ENCODE measurements at regions not wholly inside any gene's neighbourhood (a gene's known extent, or its start where the extent isn't known, plus 50 kb on each side); places are given as distances from the start of the nearest gene placed in this dataset.

DNA sequence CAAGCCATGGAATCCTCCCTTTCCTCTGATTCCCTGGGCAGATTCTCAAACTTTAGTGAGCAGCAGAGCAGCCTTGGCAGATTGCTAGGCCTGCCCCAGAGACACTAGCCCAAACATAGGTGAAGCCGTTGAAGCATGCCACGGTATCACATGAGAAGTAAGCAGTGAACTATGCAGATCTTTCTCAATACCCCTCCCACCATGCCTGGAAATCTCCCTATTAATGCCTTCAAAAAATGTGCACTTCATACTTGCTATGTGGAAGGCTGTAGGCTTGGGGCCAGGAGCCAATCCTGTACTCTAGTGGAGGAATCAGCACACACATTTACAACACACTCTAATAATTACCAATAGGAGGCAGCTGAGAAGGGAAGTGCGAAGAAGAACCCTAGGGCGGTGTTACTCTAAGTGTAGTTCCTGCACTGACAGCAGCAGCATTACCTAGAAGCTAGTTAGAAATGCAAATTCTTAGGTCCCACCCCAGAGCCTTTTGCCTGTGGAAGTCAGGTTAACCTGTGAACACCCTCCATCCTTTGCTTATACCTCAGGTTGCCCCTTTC is 305.1 kb upstream of the SPRED2 start:
- Mint-ChIP-seq H3K36me3 (ENCODE audit: insufficient read depth, unreplicated experiment) (no peaks in the 10 kb centered on the region), H3K9me3 (ENCODE audit: unreplicated experiment) (no peaks in the 10 kb centered on the region), H3K27ac (ENCODE audit: low read depth, unreplicated experiment) (no peak overlapping the region), H3K27me3 (ENCODE audit: insufficient read depth, unreplicated experiment) (no peaks in the 10 kb centered on the region), H3K4me3 (ENCODE audit: unreplicated experiment) (no peak overlapping the region), H3K4me1 (ENCODE audit: insufficient read depth, unreplicated experiment) (no peaks in the 10 kb centered on the region)
- TF ChIP-seq, protein P1, sequence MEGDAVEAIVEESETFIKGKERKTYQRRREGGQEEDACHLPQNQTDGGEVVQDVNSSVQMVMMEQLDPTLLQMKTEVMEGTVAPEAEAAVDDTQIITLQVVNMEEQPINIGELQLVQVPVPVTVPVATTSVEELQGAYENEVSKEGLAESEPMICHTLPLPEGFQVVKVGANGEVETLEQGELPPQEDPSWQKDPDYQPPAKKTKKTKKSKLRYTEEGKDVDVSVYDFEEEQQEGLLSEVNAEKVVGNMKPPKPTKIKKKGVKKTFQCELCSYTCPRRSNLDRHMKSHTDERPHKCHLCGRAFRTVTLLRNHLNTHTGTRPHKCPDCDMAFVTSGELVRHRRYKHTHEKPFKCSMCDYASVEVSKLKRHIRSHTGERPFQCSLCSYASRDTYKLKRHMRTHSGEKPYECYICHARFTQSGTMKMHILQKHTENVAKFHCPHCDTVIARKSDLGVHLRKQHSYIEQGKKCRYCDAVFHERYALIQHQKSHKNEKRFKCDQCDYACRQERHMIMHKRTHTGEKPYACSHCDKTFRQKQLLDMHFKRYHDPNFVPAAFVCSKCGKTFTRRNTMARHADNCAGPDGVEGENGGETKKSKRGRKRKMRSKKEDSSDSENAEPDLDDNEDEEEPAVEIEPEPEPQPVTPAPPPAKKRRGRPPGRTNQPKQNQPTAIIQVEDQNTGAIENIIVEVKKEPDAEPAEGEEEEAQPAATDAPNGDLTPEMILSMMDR (IDR thresholded peaks at IDR 0.05; ENCODE audit: unreplicated experiment) = no peak
- intact Hi-C loops (cut with micrococcal nuclease) = no loop called here
- POLR2A ChIA-PET = no interaction called here
- CTCF ChIA-PET = interaction anchor here (0.9 kb wide), 1 partner anchor 16 kb away, joined by 3 read pairs; no protein-coding TSS in a partner anchor
- no TSS peak for BruUV-seq (replicated peaks)
- no peak for DNase-seq (ENCODE audit: unreplicated experiment)

DNA sequence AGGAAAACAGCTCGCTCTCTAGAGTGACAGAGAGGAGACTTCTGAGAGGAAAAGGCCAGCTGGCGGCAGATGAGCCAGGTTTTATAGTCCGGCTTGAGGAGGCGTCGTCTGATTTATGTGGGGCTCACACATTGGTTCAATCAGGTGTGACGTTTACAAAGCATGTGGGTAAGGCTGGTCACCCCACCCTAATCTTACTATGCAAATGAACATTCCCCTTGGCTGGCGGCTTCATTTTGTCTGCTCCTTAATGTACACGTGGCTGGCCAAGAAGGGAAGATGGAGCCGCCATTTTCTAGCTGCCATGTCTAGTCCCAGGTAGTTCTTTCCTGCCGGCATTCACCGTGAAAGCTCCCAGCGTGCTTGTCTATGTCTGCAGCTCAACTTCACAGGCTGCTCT is 299.1 kb upstream of the SPRED2 start:
- TF ChIP-seq, protein P1 (IDR thresholded peaks at IDR 0.05; ENCODE audit: unreplicated experiment) = no peak
- CTCF ChIA-PET = no interaction called here
- BruUV-seq (replicated peaks) = no TSS peak
- Mint-ChIP-seq H3K4me3 (ENCODE audit: unreplicated experiment) (no peak overlapping the region), H3K36me3 (ENCODE audit: insufficient read depth, unreplicated experiment) (no peaks in the 10 kb centered on the region), H3K4me1 (ENCODE audit: insufficient read depth, unreplicated experiment) (peaks cover 7% of the 10 kb centered on the region), H3K9me3 (ENCODE audit: unreplicated experiment) (no peaks in the 10 kb centered on the region), H3K27ac (ENCODE audit: low read depth, unreplicated experiment) (no peak overlapping the region), H3K27me3 (ENCODE audit: insufficient read depth, unreplicated experiment) (no peaks in the 10 kb centered on the region)
- no peak for DNase-seq (ENCODE audit: unreplicated experiment)
- intact Hi-C loops (cut with micrococcal nuclease) = no loop called here
- POLR2A ChIA-PET = no interaction called here

DNA sequence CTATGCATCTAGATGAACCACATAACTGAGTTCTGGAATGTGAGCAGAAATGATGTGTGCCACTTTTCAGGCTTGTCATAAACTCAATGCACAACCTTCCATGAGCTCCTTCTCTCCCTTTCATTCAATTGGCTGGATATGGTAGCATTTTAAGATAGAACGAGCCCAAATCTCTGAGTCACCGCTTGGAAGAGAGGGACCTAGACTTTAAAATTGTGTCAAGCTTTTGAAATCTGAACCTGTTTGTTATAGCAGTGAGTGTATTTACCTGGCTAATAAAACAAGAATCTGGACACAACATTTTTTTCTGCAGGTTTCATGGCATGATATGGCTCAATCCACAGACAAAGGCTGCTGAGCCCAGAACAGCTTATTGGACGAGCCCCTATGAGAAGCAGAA is 297.8 kb upstream of the SPRED2 start:
- Mint-ChIP-seq H3K36me3 (ENCODE audit: insufficient read depth, unreplicated experiment) (no peaks in the 10 kb centered on the region), H3K27me3 (ENCODE audit: insufficient read depth, unreplicated experiment) (no peaks in the 10 kb centered on the region), H3K4me1 (ENCODE audit: insufficient read depth, unreplicated experiment) (peaks cover 7% of the 10 kb centered on the region), H3K9me3 (ENCODE audit: unreplicated experiment) (no peaks in the 10 kb centered on the region), H3K4me3 (ENCODE audit: unreplicated experiment) (no peak overlapping the region), H3K27ac (ENCODE audit: low read depth, unreplicated experiment) (no peak overlapping the region)
- CTCF ChIA-PET = interaction anchor here (1.0 kb wide), 1 partner anchor 9 kb away, joined by 3 read pairs; no protein-coding TSS in a partner anchor
- POLR2A ChIA-PET = interaction anchor here (0.6 to 0.8 kb wide), 3 partner anchors 25 to 281 kb away, joined by 3 read pairs; no protein-coding TSS in a partner anchor
- TF ChIP-seq, protein P1 (IDR thresholded peaks at IDR 0.05; ENCODE audit: unreplicated experiment) = no peak
- no TSS peak for BruUV-seq (replicated peaks)
- peak; percentile 1 for DNase-seq (ENCODE audit: unreplicated experiment)
- intact Hi-C loops (cut with micrococcal nuclease) = no loop called here

DNA sequence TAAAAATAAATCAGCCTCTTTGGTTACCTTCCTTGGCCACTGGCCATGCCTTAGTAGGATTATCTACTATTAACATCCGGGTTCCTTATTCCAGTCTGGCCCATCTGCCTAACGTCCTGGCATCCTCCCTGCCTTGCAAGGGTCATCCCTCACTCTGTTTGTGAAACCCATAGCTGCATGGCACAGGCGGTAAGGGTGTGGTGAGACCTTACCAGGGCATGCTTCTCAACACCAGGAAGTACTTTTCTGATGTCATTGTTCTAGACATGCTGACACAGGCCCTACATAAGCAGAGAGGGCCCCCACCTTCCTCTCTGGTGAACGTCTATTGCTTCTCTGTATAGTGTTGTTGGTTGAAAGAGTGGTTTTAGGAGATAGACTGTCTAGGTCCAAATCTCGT is 296.8 kb upstream of the SPRED2 start:
- CTCF ChIA-PET = no interaction called here
- H3K27ac Mint-ChIP-seq (ENCODE audit: low read depth, unreplicated experiment) = no peak overlapping the region

More for the DNA sequence above, 296.8 kb upstream of the SPRED2 start:
- TF ChIP-seq, protein P1 (IDR thresholded peaks at IDR 0.05; ENCODE audit: unreplicated experiment) = no peak
- Mint-ChIP-seq H3K27me3 (ENCODE audit: insufficient read depth, unreplicated experiment) (no peaks in the 10 kb centered on the region), H3K36me3 (ENCODE audit: insufficient read depth, unreplicated experiment) (no peaks in the 10 kb centered on the region), H3K4me3 (ENCODE audit: unreplicated experiment) (no peak overlapping the region), H3K4me1 (ENCODE audit: insufficient read depth, unreplicated experiment) (peaks cover 7% of the 10 kb centered on the region), H3K9me3 (ENCODE audit: unreplicated experiment) (no peaks in the 10 kb centered on the region)
- POLR2A ChIA-PET = no interaction called here
- intact Hi-C loops (cut with micrococcal nuclease) = no loop called here
- BruUV-seq (replicated peaks) = no TSS peak
- peak; percentile 9 for DNase-seq (ENCODE audit: unreplicated experiment)

All from MCF 10A (cell line).